AG10803 (cell line): ENCODE measurements at regions not wholly inside any gene's neighbourhood (a gene's known extent, or its start where the extent isn't known, plus 50 kb on each side); places are given as distances from the start of the nearest gene placed in this dataset.

Source experiments
- DNase-seq: peaks from one replicate; pipeline ENCODE4 v3.0.0; 2010; ENCODE audit warnings: low read depth
- H3K4me3 ChIP-seq: 2 replicates; pipeline ENCODE4 v1.5.1; 2011; ENCODE audit warnings: mild to moderate bottlenecking, low read length, control low read depth
- TF ChIP-seq, protein P1 (sequence below): conservative IDR thresholded peaks from 2 replicates; pipeline ENCODE4 v1.5.1; 2011; ENCODE audit warnings: mild to moderate bottlenecking, low read length, control low read depth, inconsistent platforms

DNA sequence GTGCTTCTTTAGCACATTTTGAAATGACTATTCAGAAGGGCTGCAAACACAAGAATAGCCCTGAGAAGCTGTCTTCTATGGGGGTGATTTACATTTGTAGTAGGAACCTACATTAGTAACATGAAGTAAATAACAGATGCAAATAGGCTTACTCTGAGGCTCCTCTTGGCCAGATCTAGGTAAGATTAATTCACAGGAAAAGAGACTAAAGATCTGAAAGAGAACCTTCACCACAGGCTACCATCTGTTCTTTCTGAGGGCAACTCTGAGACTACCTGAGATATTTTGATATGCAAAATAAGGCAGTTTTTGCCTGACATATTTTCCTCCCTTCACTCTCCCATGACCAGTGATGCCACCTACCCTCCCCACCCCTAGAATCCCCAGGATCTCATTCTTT is 1267.8 kb downstream of the PLA2G4A start:
- TF ChIP-seq, protein P1, sequence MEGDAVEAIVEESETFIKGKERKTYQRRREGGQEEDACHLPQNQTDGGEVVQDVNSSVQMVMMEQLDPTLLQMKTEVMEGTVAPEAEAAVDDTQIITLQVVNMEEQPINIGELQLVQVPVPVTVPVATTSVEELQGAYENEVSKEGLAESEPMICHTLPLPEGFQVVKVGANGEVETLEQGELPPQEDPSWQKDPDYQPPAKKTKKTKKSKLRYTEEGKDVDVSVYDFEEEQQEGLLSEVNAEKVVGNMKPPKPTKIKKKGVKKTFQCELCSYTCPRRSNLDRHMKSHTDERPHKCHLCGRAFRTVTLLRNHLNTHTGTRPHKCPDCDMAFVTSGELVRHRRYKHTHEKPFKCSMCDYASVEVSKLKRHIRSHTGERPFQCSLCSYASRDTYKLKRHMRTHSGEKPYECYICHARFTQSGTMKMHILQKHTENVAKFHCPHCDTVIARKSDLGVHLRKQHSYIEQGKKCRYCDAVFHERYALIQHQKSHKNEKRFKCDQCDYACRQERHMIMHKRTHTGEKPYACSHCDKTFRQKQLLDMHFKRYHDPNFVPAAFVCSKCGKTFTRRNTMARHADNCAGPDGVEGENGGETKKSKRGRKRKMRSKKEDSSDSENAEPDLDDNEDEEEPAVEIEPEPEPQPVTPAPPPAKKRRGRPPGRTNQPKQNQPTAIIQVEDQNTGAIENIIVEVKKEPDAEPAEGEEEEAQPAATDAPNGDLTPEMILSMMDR: no peak
- H3K4me3 ChIP-seq: no peak overlapping the region
- no peak for DNase-seq

DNA sequence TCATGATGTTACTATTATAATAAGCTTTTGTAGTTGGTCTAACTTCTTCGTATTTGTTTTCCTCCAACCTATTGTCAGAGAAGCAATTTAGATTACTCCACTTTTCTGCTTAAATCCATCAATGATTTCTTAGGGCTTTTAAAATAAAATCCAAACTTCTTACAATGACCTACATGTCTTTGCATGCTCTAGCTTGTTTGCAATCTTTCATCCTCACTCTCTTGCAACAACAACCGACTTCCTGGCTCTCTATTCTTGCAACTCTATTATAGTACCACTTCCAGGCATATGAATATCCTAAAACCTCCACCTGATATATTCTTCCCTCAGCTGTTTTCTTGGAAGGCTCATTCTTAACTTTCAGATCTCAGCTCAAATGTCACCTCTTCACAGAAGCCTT is 1288.7 kb downstream of the PLA2G4A start:
- TF ChIP-seq, protein P1: no peak
- H3K4me3 ChIP-seq: no peak overlapping the region
- no peak for DNase-seq

DNA sequence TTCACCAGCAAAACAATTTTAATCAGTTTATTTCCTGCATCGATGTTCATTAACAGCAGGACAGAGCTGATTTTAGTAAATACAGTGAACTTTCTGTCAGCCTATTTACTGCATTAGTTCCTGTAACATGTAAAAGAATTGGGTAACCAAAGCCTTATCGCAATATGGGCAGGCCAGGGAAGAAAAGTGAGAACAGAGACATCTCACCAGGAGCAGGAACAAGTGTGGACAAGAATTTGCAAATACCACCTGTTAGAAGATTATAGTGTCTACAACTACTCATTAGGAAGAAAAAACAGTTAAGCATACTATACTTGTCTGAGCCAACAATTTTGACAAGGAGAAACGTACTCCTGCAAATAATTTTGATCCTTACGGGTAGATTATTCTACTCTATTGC is 1293.9 kb downstream of the PLA2G4A start:
- no peak for DNase-seq
- TF ChIP-seq, protein P1: no peak
- no peak overlapping the region for H3K4me3 ChIP-seq

DNA sequence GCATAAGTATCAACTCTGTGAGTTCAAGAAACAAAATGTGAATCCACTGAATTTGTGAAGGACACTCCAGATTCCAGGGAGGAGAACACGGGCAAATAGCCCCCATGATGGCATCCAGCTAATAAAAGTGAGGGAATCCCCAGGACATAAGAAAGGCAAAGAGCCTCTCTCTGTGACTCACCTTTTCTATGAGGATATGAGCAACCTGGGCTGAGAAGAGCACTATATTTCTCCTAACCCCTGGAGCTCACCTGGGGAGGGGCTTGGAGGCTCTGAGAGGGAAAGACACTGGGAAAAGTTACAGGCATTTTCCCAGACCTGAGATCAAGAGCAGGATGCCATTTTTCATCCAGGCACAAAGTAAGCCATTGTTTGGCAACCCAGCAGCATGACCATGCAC is 1298.8 kb downstream of the PLA2G4A start:
- DNase-seq: no peak
- TF ChIP-seq, protein P1: no peak
- H3K4me3 ChIP-seq: no peak overlapping the region

DNA sequence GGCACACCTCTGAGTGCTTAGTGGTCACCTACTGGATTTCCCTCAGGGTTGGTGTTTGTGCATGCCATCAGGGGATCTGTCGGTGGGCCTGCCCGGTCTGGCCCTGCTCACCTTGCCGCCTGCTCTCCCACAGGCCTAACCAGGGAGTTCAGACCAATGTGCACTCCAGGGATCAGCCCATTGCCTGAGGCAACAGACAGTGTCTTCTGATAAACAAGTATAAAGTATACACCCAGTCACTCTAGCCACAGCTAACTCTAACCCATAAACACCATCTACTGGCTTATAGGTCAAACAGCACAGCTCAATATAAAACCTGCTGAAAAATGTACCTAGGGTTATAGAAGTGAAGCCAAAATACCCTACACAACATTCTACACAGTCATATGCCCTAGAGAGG is 1300.0 kb downstream of the PLA2G4A start:
- no peak overlapping the region for H3K4me3 ChIP-seq
- TF ChIP-seq, protein P1: no peak
- no peak for DNase-seq

DNA sequence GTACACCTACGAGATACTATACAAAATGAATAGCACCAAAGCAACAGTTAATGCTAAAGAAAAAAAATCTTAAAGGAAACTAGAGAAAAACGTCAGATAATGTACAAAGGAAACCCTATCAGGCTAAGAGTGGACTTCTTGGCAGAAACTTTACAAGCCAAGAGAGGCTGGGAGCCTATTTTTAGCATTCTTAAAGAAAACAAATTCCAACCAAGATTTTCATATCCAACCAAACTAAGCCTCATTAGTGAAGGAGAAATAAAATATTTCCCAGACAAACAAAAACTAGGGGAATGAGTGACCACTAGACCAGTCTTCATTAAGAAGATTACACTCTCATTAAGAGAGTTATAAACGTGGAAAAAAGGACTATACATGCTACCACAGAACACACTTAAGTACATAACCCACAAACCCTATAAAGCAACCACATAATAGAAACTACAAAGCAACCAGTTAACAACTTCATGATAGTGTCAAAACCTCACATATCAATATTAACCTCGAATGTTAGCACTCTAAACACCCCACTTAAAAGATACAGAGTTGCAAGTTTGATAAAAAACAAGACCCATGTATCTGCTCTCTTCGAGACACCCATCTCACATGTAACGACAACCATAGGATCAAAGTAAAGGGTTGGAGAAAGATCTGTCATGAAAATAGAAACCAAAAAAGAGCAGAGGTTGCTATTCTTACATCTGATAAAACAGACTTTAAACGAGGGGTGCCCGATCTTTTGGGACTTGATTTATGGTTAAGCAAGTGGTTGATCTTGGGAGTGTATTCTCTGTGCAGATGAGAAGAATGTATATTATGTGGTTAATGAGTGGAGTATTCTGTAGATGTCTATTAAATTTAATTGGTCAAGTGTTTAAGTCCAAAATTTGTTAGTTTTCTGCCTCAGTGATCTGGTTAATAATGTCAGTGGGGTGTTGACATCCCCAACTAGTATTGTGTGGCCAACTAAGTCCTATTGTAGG is 1301.4 kb downstream of the PLA2G4A start:
- H3K4me3 ChIP-seq: no peak overlapping the region
- TF ChIP-seq, protein P1: no peak
- no peak for DNase-seq

DNA sequence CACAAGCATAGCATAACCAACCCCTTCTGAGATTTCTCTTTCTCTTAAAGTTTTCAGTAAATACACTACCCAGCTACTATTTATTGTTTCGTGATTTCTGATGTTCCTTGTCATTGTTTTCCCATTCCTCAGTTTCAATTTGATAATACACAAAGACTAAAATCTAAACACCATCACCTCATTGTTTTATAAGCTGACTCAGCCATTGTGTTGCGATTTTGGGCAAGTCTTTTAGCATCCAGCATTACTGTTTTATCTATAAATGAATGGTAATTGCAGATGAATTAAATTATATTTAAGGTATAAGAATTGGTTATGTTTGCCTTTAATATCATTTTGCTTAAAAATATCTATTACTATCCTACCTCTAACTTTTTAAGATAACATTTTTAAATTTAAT is 1308.5 kb downstream of the PLA2G4A start:
- no peak overlapping the region for H3K4me3 ChIP-seq
- no peak for DNase-seq
- TF ChIP-seq, protein P1: no peak
